DLD1 (cell line): ENCODE measurements at regions not wholly inside any gene's neighbourhood (a gene's known extent, or its start where the extent isn't known, plus 50 kb on each side); places are given as distances from the start of the nearest gene placed in this dataset.

ENCODE experiments used
- in situ Hi-C: cut with HindIII; loops from 2 replicates; pipeline ENCODE4 v1.10.0; 2017; ENCODE audit warnings: low sequenced_read_pairs

DNA sequence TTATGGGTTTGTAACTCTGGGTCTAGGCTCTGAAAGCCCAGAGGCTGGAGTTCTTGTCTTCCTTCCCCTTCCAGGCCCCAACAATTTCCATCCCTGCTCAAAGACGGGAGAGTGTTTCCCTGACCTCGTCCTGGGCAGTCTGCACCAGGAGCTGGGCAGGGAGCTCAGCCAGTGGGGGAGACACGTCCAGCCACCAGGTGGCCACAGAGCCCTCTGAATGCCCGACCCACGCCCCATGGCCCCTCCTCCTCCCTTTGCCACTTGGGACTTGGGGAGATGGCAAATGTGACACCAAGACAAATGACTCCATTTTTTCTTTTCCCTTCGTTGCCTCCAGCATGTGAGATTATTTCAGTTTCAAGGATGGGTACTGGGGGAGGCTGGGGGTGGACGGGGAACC is 159.9 kb upstream of the AJAP1 start:
- in situ Hi-C loops = no loop called here

DNA sequence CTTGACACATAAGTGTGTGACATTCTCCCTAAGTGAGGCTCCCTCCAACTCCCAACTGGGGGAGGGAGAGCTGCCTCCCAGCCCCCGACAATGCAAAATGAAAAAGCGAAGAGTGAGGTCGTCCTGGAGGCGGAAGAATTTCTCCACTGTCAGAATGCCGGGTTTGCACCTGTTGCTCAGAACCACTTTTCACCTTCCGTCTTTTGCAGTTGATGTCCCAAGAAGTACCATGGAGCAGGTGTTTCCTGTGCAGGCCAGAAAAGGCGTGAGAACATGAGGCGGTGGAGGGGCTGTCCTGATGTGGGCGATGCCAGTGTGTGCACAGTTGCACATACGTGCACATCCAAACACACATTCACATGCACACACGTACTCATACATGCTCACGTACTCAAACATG is 158.6 kb upstream of the AJAP1 start:
- in situ Hi-C loops = no loop called here

DNA sequence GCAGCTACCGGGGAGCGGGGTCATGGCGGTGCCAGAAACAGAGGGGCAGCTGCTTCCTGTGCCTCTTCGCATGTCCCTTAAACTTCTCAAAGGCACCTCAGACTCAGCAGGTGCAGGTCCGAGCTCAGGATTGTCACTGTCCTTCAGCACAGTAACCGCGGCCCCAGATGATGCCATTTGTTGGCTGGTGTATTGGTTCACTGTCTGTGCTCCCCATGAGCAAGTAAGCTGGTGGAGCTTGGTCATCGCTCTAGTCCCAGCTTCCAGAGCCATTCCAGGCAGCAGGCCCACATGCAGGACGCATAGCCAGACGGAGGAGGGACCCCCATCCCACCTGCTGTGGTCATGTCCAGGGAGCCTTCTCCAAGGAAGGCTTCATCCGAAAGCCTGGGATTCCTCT is 154.0 kb upstream of the AJAP1 start:
- in situ Hi-C loops = no loop called here

- in situ Hi-C loops = no loop called here
Observed at GRCh38 chr1:4506591-4506990, 147.8 kb upstream of the AJAP1 start.

DNA sequence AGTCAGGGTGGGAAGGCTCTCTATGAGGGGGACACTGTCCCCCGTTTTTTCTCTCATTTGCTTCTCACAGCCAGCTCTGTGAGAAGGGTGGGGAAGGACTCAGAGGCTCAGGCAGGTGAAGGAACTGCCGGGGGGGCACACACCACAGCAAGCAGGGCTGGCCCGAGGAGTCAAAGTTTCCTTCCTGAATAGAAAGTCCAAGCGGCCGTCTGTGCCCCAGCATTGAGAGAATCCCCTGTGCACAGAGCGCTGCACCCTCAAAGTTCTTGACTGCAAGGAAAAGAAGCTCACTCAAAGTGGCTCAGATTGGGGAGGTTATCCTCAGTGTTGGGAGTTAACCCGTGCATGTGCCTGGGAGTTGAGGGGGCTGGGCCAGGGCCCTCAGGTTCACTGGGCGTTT is 145.2 kb upstream of the AJAP1 start:
- in situ Hi-C loops = no loop called here

DNA sequence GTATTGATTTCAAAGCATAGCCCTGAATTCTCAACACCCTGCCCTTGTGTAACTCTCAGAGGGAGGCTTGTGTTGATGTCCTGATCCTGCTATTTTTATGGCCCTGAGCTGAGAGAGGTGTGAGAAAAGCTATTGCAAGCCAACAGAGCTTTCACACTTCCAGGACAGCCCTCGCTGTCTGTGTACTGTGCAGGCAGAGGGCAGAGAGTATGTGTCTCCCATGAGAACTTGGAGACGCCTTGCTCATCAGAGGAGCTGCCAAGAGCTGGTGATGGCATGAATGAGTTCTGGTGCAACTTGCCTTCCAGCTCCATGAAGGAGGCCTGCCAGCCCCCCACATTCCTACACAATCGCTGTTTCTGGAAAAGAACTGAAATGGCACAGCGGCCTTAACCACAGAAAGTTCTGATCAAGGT is 144.1 kb upstream of the AJAP1 start:
- in situ Hi-C loops = no loop called here

- in situ Hi-C loops = no loop called here
Observed at GRCh38 chr1:4511374-4511773, 143.0 kb upstream of the AJAP1 start.

- in situ Hi-C loops = no loop called here
Observed at GRCh38 chr1:4512636-4513035, 141.8 kb upstream of the AJAP1 start.

- in situ Hi-C loops = no loop called here
Observed at GRCh38 chr1:4513685-4514084, 140.7 kb upstream of the AJAP1 start.

GRCh38 chr1:4515727-4516289 is 138.6 kb upstream of the AJAP1 start:
- in situ Hi-C loops = no loop called here

GRCh38 chr1:4516596-4516995 is 137.8 kb upstream of the AJAP1 start:
- in situ Hi-C loops = no loop called here

DNA sequence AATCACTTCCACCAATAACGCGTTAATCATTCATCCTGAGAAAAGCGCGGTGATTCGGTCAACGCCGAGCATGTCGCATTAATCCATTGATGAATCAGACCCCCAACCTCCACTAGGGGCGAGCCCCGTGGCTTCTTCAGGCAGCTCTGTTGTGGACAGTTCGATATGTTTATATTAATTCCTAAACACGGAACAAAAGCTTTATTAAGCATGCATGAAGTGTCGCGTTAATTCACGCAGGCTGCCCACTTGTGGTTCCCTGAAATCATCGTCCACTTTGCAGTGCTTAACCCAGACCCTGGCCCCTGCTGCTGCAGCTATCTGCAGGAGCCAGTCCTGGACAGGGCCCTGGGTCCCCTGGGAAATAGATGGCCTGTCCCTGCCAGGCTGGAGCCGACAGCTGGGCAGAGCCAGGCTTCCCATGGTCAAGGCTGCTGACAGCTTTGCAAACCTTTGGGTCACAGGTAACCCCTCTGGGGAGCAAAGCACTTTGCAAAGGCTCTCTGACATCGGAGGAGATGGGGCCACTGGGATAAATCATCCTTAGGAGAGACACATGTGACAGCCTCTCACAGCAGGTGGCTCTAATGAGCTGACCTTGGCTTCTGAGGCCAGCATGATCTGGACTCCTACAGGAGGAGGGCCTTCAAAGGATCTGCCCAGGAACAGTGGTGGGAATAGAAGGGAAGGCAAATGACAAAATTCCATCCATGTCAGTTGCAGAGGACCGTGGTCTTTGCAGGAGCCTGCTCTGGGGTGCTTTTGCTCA is 137.0 kb upstream of the AJAP1 start:
- in situ Hi-C loops = no loop called here

DNA sequence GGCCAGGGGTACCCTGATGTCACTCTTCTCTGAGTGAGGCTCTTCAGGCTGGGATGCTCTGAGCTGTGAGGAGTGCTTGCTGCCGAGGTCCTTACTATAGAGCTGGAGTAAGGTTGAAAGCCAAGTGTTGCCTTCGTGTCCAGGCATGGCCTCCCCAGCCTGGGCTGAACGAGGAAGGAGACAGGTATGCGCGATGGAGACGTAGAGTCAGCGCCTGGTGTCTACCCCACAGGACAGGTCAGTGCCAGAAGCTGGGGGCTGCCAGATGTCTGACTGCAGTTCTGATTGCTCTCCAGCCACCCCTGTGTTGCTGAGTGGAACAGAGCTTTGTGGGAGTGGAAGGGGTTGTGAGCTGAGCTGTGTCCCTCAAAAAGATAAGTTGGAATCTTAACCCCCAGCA is 135.8 kb upstream of the AJAP1 start:
- in situ Hi-C loops = no loop called here

GRCh38 chr1:4519954-4520353 is 134.5 kb upstream of the AJAP1 start:
- in situ Hi-C loops = no loop called here

DNA sequence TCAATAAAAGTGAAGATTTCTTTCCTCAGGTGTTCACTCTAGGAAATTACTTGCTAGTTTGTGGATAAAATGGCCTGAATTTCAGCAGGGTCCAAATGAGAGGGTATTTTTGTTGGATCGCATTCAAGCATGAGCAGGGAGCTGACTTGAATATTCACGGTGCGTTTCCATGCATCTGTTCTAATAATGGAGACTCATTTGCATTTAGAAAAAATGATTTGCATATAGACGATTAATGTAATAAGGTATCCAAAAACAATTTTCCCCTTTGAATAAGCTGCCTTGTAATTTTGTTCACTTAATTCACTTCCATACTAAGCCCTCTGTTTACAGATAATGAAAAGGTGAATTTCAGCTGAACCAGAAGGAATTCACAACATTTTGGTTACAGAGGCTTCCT is 130.9 kb upstream of the AJAP1 start:
- in situ Hi-C loops = no loop called here

DNA sequence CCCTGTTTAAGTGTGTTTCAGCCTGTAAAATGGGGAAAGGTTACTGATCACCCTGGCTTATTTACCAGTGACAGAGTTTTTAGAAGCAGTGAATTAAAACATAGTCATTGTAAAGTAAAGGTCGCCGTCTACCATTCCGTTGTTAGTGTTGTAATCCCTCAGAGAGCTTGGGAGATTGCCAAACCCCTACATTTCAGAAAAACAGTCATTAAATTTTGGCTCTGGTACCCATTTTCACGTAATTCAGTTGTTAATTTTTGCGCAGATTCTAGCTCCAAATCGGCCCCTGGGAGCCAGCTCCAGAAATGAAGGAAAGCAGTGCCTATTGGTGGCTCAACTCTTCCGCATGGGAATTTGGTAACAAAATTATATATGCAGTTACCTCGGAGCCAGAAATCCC is 127.7 kb upstream of the AJAP1 start:
- in situ Hi-C loops = no loop called here

GRCh38 chr1:4527819-4528218 is 126.6 kb upstream of the AJAP1 start:
- in situ Hi-C loops = no loop called here

- in situ Hi-C loops = no loop called here
Observed at GRCh38 chr1:4528590-4528989, 125.8 kb upstream of the AJAP1 start.

- in situ Hi-C loops = no loop called here
Observed at GRCh38 chr1:4529446-4530165, 124.8 kb upstream of the AJAP1 start.

- in situ Hi-C loops = no loop called here
Observed at GRCh38 chr1:4530166-4530785, 124.1 kb upstream of the AJAP1 start.

- in situ Hi-C loops = no loop called here
Observed at GRCh38 chr1:4531842-4532241, 122.6 kb upstream of the AJAP1 start.

GRCh38 chr1:4532656-4533055 is 121.8 kb upstream of the AJAP1 start:
- in situ Hi-C loops = no loop called here
